Peyer's patch (tissue), 4 donors: ENCODE measurements at regions not wholly inside any gene's neighbourhood (a gene's known extent, or its start where the extent isn't known, plus 50 kb on each side); places are given as distances from the start of the nearest gene placed in this dataset.

ENCODE experiments used
- DNase-seq, 3 donors: peaks; one replicate each; pipeline ENCODE4 v3.0.0-alpha.2; 2017 to 2019
- H3K27ac ChIP-seq, 4 donors: fragments of 200-600 bp; sonication (generic); one replicate each; pipeline ENCODE4 v1.5.1; 2016 to 2019
- H3K27me3 ChIP-seq, 2 donors: fragments of 200-600 bp; sonication (generic); one replicate each; pipeline ENCODE4 v1.5.1; 2019
- H3K36me3 ChIP-seq, 3 donors: fragments of 200-600 bp; sonication (generic); one replicate each; pipeline ENCODE4 v1.5.1; 2016 to 2019
- H3K4me1 ChIP-seq, 4 donors: fragments of 200-600 bp; sonication (generic); one replicate each; pipeline ENCODE4 v1.5.1; 2016 to 2019
- H3K4me3 ChIP-seq, 4 donors: fragments of 200-600 bp; sonication (generic); 1 replicate in 3 of 4; 2 replicates in 1 of 4; pipeline ENCODE4 v1.5.1; 2016 to 2019; ENCODE audit warnings: mild to moderate bottlenecking in 1 of 4
- H3K9me3 ChIP-seq, 4 donors: fragments of 200-600 bp; sonication (generic); one replicate each; pipeline ENCODE4 v1.5.1; 2016 to 2019; ENCODE audit warnings: mild to moderate bottlenecking in 1 of 4
- POLR2A ChIP-seq, 2 donors: fragments of 450-650 bp; IDR thresholded peaks; one replicate each; pipeline ENCODE4 v1.5.1; 2017; ENCODE audit warnings: antibody characterized with exemption in 2 of 2, mild to moderate bottlenecking in 2 of 2, moderate library complexity in 2 of 2
- TF ChIP-seq, protein P1 (sequence below), 6 experiments: fragments of 450-650 bp in 4 of 6; fragments of 200-600 bp in 2 of 6; sonication (generic) in 1 of 6; IDR thresholded peaks; one replicate each; pipeline ENCODE4 v1.5.1; 2017 to 2019; ENCODE audit warnings: antibody characterized with exemption in 6 of 6, mild to moderate bottlenecking in 3 of 6, moderate library complexity in 1 of 6

DNA sequence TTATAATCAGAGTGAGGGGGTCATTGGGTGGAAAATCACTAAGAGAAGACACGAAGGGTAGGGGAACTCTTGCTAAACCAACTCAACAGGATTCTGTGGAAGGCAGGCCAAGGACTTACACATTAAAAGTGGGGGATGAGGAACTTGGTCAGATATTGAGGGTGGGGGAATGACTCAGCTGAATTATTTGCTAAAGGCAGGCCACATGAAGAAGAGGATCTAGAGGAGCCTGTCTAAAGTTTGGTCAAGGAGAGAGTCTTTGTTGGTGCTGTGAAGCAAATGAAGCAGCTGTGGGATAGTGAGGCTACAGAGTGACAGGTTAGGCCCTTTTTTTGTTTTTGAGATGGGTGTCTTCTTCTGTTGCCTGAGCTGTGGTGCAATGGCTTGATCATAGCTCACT is 63.9 kb upstream of the SPRY4 start:
- H3K27ac ChIP-seq = no peak overlapping the region
- no peak for TF ChIP-seq POLR2A (IDR thresholded peaks at IDR 0.05)
- TF ChIP-seq, protein P1, sequence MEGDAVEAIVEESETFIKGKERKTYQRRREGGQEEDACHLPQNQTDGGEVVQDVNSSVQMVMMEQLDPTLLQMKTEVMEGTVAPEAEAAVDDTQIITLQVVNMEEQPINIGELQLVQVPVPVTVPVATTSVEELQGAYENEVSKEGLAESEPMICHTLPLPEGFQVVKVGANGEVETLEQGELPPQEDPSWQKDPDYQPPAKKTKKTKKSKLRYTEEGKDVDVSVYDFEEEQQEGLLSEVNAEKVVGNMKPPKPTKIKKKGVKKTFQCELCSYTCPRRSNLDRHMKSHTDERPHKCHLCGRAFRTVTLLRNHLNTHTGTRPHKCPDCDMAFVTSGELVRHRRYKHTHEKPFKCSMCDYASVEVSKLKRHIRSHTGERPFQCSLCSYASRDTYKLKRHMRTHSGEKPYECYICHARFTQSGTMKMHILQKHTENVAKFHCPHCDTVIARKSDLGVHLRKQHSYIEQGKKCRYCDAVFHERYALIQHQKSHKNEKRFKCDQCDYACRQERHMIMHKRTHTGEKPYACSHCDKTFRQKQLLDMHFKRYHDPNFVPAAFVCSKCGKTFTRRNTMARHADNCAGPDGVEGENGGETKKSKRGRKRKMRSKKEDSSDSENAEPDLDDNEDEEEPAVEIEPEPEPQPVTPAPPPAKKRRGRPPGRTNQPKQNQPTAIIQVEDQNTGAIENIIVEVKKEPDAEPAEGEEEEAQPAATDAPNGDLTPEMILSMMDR (IDR thresholded peaks at IDR 0.05) = no peak

DNA sequence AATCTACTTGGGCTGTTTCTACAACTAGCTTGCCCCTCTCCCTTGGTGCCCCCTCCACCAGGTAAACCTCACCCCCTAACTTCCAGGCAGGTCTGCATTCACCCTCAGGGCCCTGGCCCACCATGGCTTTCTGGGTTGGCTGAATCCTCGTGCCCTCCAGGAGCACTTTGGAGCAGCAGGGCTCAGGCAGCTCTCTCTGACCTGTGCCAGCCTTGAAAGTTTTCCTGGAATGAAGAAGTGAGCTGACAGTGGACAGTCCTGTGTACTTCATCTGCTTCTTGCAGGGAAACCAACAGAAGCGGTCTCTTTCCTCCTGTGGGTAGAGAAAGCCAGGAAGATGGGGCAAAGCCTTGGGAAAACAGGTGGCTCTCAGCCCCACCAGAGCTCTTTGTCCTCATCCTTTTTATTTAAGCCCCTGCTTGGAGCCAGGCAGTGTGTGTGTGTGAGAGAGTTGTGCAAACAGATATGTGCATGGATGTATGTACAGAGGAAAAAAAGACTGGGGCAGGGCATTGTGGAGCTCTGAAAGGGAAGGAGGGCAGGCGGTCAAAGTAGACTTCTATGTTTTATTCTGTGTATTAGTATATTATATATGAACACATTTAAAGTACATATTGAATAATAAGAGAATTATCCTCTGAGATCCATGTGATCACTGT is 62.3 kb upstream of the SPRY4 start:
- Histone ChIP-seq H3K27me3 (no peaks in the 10 kb centered on the region), H3K4me3 (no peak overlapping the region), H3K36me3 (no peaks in the 10 kb centered on the region), H3K4me1 (peaks cover 0 to 20% (median 0%) of the 10 kb centered on the region in 4 donors), H3K27ac (no peak overlapping the region), H3K9me3 (no peaks in the 10 kb centered on the region)
- DNase-seq = no peak
- TF ChIP-seq, protein P1 (IDR thresholded peaks at IDR 0.05) = no peak
- no peak for TF ChIP-seq POLR2A (IDR thresholded peaks at IDR 0.05)

More for the DNA sequence above, 63.9 kb upstream of the SPRY4 start:
- Histone ChIP-seq H3K4me3 (no peak overlapping the region), H3K4me1 (peaks cover 0 to 20% (median 0%) of the 10 kb centered on the region in 4 donors), H3K27me3 (no peaks in the 10 kb centered on the region), H3K36me3 (no peaks in the 10 kb centered on the region), H3K9me3 (no peaks in the 10 kb centered on the region)
- no peak for DNase-seq

DNA sequence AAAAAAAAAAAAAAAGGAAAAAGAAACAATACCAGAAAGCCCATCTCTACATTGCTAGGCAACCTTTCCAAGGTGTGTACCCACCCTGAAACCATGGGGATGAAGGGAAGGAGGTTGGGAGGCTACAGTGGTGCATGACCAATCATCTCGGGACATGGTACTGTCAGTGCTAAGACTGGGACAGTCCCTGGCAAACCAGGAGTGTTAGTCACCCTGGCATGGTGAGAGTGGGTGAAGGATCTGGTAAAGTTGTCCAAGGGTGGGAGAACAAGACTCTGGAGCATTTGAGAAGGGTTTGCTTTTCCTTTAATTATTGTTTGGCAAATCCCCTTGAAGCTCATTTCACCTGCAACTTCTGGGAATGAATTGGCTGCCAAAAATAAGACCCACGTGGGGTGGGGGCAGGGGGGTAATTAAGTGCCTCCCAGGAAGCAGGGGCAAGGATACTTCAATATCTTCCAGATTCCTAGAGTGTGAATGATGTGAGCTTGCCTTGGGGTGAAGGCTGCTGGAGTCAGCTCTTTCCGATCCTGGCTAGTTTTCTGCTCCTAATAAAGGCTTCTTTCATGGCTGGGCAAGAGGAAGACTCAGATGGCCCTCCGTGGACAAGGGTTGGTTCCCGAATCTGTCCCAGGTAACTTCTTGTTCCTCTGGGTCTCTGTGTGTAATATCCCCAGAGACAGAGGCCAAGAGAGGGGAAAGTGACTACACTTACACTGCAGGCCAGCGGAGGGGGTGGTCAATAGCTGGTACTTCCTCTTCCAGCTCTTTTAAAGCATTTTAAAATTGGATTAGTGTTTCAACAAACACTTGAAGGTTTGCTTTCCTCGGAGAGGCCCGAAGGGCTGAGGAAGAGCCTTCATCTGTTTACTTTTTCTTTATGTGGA is 61.6 kb upstream of the SPRY4 start:
- Histone ChIP-seq H3K27ac (no peak overlapping the region), H3K9me3 (no peaks in the 10 kb centered on the region), H3K4me1 (peaks cover 0 to 20% (median 0%) of the 10 kb centered on the region in 4 donors), H3K4me3 (no peak overlapping the region), H3K27me3 (no peaks in the 10 kb centered on the region), H3K36me3 (no peaks in the 10 kb centered on the region)
- no peak for DNase-seq
- TF ChIP-seq POLR2A (IDR thresholded peaks at IDR 0.05) = no peak
- TF ChIP-seq, protein P1 (IDR thresholded peaks at IDR 0.05) = no peak

DNA sequence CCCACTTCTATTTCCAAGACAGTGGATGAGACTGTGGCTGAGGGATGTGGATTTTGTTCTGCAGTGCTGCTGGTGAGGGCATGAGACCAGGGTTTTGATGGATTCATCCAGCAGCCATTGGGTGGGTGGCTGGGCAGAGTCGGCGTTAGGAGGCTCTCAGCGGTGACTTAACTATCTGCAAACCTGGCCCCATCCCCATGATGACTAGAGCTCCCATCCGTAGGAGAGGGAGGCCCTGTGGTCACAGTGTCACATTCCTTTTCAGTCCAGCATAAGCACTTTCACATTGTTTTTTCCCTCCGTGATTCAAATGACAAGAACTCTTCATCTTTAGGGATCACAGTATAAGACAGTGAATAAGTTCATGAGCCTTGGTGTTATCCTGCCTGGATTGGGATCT is 60.4 kb upstream of the SPRY4 start:
- no peak for DNase-seq
- Histone ChIP-seq H3K27ac (no peak overlapping the region), H3K36me3 (no peaks in the 10 kb centered on the region), H3K4me1 (peaks cover 0 to 16% (median 0%) of the 10 kb centered on the region in 4 donors), H3K27me3 (no peaks in the 10 kb centered on the region), H3K9me3 (no peaks in the 10 kb centered on the region), H3K4me3 (no peak overlapping the region)
- TF ChIP-seq, protein P1 (IDR thresholded peaks at IDR 0.05) = no peak

DNA sequence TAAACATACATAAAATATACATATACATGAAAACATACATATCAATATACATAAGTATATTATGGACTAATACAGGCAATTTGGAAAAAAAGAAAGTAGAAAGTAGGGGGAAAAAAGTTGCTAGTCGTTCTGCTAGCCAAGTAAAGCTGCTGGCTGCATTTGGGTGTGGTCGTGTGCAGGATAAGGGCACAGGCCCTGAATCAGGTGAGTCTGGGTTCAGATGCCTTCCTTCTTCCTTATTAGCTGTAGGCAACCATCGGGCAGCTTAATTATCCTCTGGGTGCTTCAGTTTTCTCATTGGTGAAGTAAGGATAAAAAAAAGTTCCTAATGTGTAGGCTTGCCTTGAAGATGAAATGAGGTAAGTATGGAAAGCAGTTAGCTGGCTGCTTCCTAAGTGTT is 59.2 kb upstream of the SPRY4 start:
- Histone ChIP-seq H3K9me3 (no peaks in the 10 kb centered on the region), H3K36me3 (no peaks in the 10 kb centered on the region), H3K4me3 (no peak overlapping the region), H3K4me1 (peaks cover 0 to 7% (median 0%) of the 10 kb centered on the region in 4 donors), H3K27ac (no peak overlapping the region), H3K27me3 (no peaks in the 10 kb centered on the region)
- DNase-seq = no peak
- TF ChIP-seq POLR2A (IDR thresholded peaks at IDR 0.05) = no peak
- TF ChIP-seq, protein P1 (IDR thresholded peaks at IDR 0.05) = no peak
